GM04503 (cell line): ENCODE measurements at regions not wholly inside any gene's neighbourhood (a gene's known extent, or its start where the extent isn't known, plus 50 kb on each side); places are given as distances from the start of the nearest gene placed in this dataset.
"Not testable (repeated sequence)": the region's sequence is repeated elsewhere in the genome, so short reads cannot be mapped to it uniquely, and the experiment has no call there.

Experiments
- DNase-seq: peaks from one replicate; pipeline ENCODE4 v3.0.0-alpha.2; 2012; ENCODE audit warnings: low read depth

GRCh38 chr9:13443346-13444244 is 164.1 kb upstream of the MPDZ start:
- DNase-seq, result no peak

- no peak for DNase-seq
Measured at GRCh38 chr9:13439685-13440476, 160.4 kb upstream of the MPDZ start.

GRCh38 chr9:13437866-13438265 is 158.4 kb upstream of the MPDZ start:
- DNase-seq, result no peak

- DNase-seq, result no peak
Measured at GRCh38 chr9:13436591-13436990, 157.1 kb upstream of the MPDZ start.

- DNase-seq, result not testable (repeated sequence)
Measured at GRCh38 chr9:13433453-13433852, 154.0 kb upstream of the MPDZ start.

GRCh38 chr9:13432904-13433303 is 153.4 kb upstream of the MPDZ start:
- DNase-seq, result no peak

GRCh38 chr9:13431692-13432091 is 152.2 kb upstream of the MPDZ start:
- DNase-seq, result no peak

GRCh38 chr9:13431222-13431536 is 151.7 kb upstream of the MPDZ start:
- DNase-seq, result no peak

- DNase-seq, result no peak
Measured at GRCh38 chr9:13430368-13431221, 151.1 kb upstream of the MPDZ start.

- DNase-seq, result no peak
Measured at GRCh38 chr9:13429301-13430190, 150.1 kb upstream of the MPDZ start.

GRCh38 chr9:13428766-13429165 is 149.3 kb upstream of the MPDZ start:
- DNase-seq, result no peak

GRCh38 chr9:13427587-13427986 is 148.1 kb upstream of the MPDZ start:
- DNase-seq, result no peak

- DNase-seq, result no peak
Measured at GRCh38 chr9:13426606-13427005, 147.1 kb upstream of the MPDZ start.

GRCh38 chr9:13424872-13425271 is 145.4 kb upstream of the MPDZ start:
- DNase-seq, result no peak

- no peak for DNase-seq
Measured at GRCh38 chr9:13424204-13424603, 144.7 kb upstream of the MPDZ start.

GRCh38 chr9:13414349-13414748 is 134.9 kb upstream of the MPDZ start:
- no peak for DNase-seq

GRCh38 chr9:13412331-13412730 is 132.8 kb upstream of the MPDZ start:
- no peak for DNase-seq

- no peak for DNase-seq
Measured at GRCh38 chr9:13411791-13412190, 132.3 kb upstream of the MPDZ start.

GRCh38 chr9:13410566-13411031 is 131.1 kb upstream of the MPDZ start:
- no peak for DNase-seq

GRCh38 chr9:13397661-13398060 is 118.2 kb upstream of the MPDZ start:
- no peak for DNase-seq

GRCh38 chr9:13397220-13397619 is 117.7 kb upstream of the MPDZ start:
- no peak for DNase-seq
